ENCODE measurements at regions not wholly inside any gene's neighbourhood (a gene's known extent, or its start where the extent isn't known, plus 50 kb on each side); places are given as distances from the start of the nearest gene placed in this dataset.
"Not testable (repeated sequence)": the region's sequence is repeated elsewhere in the genome, so short reads cannot be mapped to it uniquely, and the experiment has no call there.

GRCh38 chr9:34907044-34907443, 51.0 kb upstream of the PHF24 start:
- no peak for FAIRE-seq

GRCh38 chr9:34899535-34900158, 58.4 kb upstream of the PHF24 start:
- peak; percentile 39 for FAIRE-seq

DNA sequence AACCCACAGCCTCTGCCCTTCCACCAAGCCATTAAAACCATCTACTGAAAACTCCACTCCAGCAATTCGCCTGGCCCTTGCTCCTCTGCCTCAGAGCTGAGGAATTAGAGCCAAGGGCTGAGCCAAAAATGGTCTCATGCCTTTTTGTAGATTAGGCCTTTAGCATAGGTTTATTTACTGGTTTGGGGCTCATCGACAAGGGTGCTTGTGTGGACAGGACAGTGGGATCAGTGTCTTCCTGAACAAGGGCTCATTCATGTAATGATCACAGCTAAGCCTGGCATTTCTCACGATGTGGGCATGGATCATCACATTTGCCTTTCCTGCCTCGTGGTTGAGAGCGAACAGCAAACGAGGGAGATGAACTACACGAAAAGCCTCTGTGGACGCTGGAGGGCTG, 59.2 kb upstream of the PHF24 start:
- no peak for FAIRE-seq

GRCh38 chr9:34896112-34896511, 62.0 kb upstream of the PHF24 start:
- no peak for FAIRE-seq

DNA sequence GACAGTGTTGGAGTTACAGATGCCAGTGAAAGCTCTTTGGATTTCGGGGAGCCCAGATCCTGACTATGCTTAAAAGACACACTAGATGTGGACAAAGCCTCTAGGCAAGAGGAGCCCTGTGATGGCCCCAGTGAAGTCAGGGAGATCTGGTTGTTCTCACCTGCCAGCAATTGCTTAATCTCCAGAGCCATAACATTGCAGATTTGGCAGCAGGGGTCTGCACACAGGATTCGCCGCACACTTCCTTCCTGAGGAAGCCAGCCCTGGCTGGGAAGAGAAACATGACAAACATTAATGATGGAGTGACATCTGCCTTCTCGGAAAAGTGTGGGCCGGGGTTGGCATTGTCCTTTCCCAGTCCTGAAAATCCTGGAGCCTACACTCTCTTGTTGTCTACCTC, 65.2 kb upstream of the PHF24 start:
- FAIRE-seq, result no peak

- FAIRE-seq, result no peak
Measured at GRCh38 chr9:34891386-34891785, 66.7 kb upstream of the PHF24 start.

DNA sequence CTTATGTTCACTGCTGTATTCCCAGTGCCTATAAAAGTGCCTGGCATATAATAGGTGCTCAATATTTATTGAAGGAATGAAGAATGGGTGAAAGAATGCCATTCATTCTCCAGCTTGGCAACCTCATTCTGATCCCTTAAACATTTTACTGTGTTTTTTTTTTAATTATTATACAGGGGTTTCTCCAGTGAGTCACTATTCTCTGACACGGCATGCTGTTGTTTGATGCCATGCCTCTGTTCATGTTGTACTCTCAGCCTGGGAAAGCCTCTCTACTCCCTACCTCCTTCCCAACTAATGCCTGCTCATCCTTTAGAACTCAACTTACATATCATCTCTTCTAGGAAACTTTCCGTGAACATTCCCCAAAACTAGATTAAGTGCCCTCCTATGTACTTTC, 70.2 kb upstream of the PHF24 start:
- FAIRE-seq, result no peak

DNA sequence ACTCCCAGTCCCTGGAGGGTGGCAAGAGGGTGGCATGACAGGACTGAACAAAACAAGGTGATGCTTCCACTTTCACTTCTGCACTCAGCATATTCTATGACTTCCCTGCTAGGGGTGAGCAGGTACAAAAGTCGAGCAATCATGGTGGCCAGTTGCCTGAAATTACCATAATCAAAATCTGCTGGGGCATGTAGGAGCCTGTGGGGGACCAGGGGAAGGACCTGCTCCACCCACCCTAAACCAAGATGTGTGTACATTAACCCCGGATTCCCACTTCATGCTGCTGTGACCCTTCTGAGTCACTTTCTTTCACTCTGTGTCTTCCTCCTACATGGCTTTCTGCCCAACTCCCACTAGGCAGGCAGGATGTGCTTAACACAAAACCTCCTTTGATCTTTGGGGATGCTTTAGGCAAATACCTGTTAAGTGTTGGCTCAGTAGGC, 73.3 kb upstream of the PHF24 start:
- no peak for FAIRE-seq

DNA sequence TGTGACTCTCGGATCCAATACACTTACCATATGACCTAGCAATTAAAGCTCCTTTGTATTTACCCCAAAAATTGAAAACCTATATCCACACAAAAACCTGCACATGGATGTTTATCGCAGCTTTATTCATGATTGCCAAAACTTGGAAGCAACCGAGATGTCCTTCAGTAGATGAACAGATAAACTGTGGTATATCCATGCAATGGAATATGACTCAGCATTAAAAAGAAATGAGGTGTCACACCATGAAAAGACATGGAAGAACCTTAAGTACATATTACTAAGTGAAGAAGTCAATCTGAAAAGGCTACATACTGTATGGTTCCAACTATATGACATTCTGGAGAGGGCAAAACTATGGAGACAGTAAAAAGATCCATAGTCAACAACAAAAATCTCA, 82.0 kb upstream of the PHF24 start:
- FAIRE-seq, result no peak

- no peak for FAIRE-seq
Measured at GRCh38 chr9:34869390-34869789, 88.7 kb upstream of the PHF24 start.

- FAIRE-seq, result no peak
Measured at GRCh38 chr9:34866614-34867013, 91.5 kb upstream of the PHF24 start.

DNA sequence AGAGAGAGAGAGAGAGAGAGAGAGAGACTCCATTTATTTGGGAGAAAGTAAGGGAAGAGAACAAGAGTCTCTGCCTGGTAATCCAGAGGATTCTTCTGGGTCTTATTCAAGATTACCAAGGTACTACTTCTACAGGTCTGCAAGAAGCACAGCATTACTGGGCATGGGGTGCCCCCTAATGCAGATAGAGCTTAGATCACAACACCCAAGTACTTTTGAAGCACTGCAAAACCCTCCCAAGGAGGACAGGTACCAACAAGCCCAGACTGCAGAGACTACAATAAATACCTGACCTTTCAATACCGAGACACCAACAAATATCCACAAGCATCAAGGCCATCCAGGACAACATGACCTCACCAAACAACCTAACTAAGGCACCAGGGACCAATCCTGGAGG, 94.7 kb upstream of the PHF24 start:
- FAIRE-seq, result no peak

GRCh38 chr9:34862836-34863235, 95.2 kb upstream of the PHF24 start:
- no peak for FAIRE-seq

- FAIRE-seq, result no peak
Measured at GRCh38 chr9:34862043-34862442, 96.0 kb upstream of the PHF24 start.

GRCh38 chr9:34855016-34855415, 103.1 kb upstream of the PHF24 start:
- FAIRE-seq, result not testable (repeated sequence)

- FAIRE-seq, result no peak
Measured at GRCh38 chr9:34830068-34830467, 120.1 kb upstream of the CCL21 start.

DNA sequence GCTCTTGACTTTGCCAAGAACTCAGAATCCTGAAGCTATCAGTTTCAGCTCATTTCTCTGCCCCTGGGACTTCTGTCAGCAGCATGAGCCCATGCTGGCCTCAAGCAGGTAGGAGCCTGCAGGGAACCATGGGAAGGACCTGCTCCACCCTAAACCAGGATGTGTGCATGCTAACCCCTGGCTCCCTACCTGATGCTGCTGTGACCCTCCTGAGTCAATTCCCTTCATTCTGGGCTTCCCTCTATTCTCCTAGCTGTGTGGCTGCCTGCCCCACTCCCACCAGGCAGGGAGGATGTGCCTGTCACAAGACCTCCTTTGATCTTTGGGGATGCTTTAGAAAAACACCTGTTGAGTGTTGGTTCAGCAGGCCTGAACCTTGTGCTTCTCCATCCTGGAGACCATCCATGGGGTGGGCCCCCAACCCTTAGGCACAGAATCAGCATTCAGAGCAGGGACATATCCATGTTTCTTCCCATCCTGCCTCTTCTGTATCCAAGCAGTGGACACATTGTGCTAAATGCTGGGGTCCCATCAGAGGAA, 117.1 kb upstream of the CCL21 start:
- FAIRE-seq, result no peak

GRCh38 chr9:34825775-34826174, 115.8 kb upstream of the CCL21 start:
- no peak for FAIRE-seq

- FAIRE-seq, result no peak
Measured at GRCh38 chr9:34823778-34824177, 113.8 kb upstream of the CCL21 start.

DNA sequence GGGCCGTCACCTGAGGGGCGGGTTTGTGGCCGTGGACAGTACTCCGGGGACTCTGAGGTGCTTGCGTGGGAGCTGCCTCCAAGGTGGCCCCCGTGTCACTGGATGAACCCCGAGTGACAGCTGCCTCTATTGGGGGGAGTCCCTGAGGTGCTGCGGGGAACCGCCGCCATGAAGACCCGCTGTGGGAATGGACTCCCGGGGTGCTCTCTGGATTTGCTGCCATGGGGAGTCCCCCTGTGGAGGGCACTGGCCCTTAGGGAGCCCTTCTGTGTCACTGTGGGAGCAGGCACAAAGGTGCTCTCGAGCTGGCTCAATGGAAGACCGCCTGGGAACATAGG, 100.2 kb upstream of the CCL21 start:
- FAIRE-seq, result no peak

DNA sequence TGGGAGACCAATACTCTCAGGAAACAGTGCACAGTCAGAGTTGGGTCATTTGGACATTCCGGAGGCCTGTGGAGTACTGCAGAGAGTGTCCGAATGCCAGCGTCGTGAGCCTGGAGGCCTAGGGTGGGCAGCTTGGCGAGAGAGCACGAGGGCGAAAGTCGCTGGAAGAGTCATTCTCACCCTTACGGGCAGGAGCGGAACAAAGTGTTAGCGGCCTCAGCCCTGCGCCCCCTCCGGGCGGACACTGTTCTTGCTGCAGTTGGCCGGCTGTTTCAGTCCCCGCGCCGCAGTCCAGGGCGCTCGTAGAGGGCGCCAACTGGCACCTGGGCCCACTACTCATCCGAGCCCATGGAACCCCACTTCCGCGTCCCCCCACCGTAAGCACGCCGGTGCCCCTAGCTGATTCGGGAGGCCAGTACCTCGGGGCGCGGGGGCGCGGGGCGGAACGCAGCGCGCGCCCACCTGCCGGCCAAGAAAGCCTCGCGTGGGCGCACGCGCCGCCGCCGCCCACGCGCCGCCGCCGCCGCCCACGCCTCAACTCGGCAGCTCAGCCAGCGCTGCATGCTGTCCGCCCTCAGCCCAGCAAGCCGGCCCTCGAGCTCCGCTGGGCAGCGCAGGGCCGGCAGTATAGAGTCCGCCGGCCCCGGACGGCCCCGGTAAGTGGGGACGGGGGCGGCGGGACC, 99.7 kb upstream of the CCL21 start:
- no peak for FAIRE-seq

- no peak for FAIRE-seq
Measured at GRCh38 chr9:34802916-34803315, 93.0 kb upstream of the CCL21 start.

DNA sequence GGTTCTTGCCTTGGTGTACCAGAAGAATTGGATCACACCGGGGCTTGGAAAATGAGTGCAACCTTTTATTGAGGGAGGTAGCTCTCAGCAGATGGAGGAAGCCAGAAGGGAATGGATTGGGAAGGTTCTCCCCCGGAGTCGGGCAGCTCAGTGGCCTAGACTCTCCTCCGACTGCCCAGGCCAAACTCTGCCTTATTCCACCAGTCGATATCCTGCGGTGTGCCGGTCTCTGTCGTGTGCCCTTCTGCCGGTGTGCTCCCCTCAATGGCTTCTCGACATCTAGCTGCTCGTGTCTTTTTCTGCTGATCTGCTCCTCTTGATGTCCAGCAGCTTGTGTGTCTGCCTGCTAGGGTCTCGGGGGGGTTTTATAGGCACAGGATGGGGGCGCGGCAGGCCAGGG, 87.4 kb upstream of the CCL21 start:
- FAIRE-seq, result no peak

- FAIRE-seq, result no peak
Measured at GRCh38 chr9:34796924-34797323, 87.0 kb upstream of the CCL21 start.

DNA sequence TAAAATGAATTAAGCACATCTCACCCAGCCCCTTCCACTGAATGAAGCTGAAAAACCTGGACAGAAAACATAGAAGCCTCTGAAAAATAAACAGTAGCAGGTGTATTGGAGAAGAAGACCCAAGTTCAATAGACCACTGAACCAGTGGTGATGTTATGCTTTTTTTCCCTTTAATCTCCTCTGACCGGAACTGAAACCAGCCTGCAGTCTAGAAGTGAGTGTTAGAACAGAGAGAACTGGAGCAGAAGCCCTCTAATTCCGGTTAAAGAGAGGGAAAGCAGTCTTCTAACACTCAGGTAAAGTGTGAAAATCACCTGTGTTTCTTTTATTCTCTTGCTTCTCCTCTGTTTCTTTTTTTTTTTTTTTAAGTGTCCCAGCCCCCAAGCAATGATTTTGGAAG, 83.5 kb upstream of the CCL21 start:
- no peak for FAIRE-seq

Measured in G401.6 (cell line).